ENCODE measurements at regions not wholly inside any gene's neighbourhood (a gene's known extent, or its start where the extent isn't known, plus 50 kb on each side); places are given as distances from the start of the nearest gene placed in this dataset.

GRCh38 chr3:157819270-157820156, 286.7 kb downstream of the SHOX2 start:
- H3K4me3 ChIP-seq (ENCODE audit: low read length), result no peak overlapping the region
- no peaks in the 10 kb centered on the region for H3F3A ChIP-seq (ENCODE audit: control insufficient read depth, insufficient read depth)
- no peak overlapping the region for H3K27ac ChIP-seq (ENCODE audit: low read depth, low read length)
- no peaks in the 10 kb centered on the region for H4K20me1 ChIP-seq (ENCODE audit: control insufficient read depth, insufficient read depth, low read depth, low read length)
- no peaks in the 10 kb centered on the region for H3K79me2 ChIP-seq (ENCODE audit: control insufficient read depth, low read length)
- TF ChIP-seq EZH2phosphoT487 (IDR thresholded peaks at IDR 0.05; ENCODE audit: borderline replicate concordance, low read length) (no peak), CTCF (IDR thresholded peaks at IDR 0.05; ENCODE audit: low read depth, low read length, poor library complexity, severe bottlenecking) (no peak)
- H3K27me3 ChIP-seq (ENCODE audit: control insufficient read depth, low read length), result no peaks in the 10 kb centered on the region
- no peaks in the 10 kb centered on the region for H3K36me3 ChIP-seq (ENCODE audit: control insufficient read depth, low read length)
- no peaks in the 10 kb centered on the region for H3K4me1 ChIP-seq (ENCODE audit: control insufficient read depth, low read length)
- no peak overlapping the region for H3K4me2 ChIP-seq (ENCODE audit: low read length)
- no peaks in the 10 kb centered on the region for H3K9me2 ChIP-seq (replicated peaks; ENCODE audit: control insufficient read depth, low read length)
- no peaks in the 10 kb centered on the region for H3K9me3 ChIP-seq (ENCODE audit: control insufficient read depth, insufficient read depth, low read length)

- Histone ChIP-seq H3K36me3 (ENCODE audit: control insufficient read depth, low read length) (no peaks in the 10 kb centered on the region), H3K4me2 (ENCODE audit: low read length) (no peak overlapping the region), H3K9me3 (ENCODE audit: control insufficient read depth, insufficient read depth, low read length) (no peaks in the 10 kb centered on the region), H4K20me1 (ENCODE audit: control insufficient read depth, insufficient read depth, low read depth, low read length) (no peaks in the 10 kb centered on the region), H3K9me2 (replicated peaks; ENCODE audit: control insufficient read depth, low read length) (no peaks in the 10 kb centered on the region), H3K4me3 (ENCODE audit: low read length) (no peak overlapping the region), H3K27me3 (ENCODE audit: control insufficient read depth, low read length) (no peaks in the 10 kb centered on the region), H3K79me2 (ENCODE audit: control insufficient read depth, low read length) (no peaks in the 10 kb centered on the region), H3K27ac (ENCODE audit: low read depth, low read length) (no peak overlapping the region), H3F3A (ENCODE audit: control insufficient read depth, insufficient read depth) (no peaks in the 10 kb centered on the region), H3K4me1 (ENCODE audit: control insufficient read depth, low read length) (no peaks in the 10 kb centered on the region)
- TF ChIP-seq EZH2phosphoT487 (IDR thresholded peaks at IDR 0.05; ENCODE audit: borderline replicate concordance, low read length) (no peak), CTCF (IDR thresholded peaks at IDR 0.05; ENCODE audit: low read depth, low read length, poor library complexity, severe bottlenecking) (no peak)
Measured at GRCh38 chr3:157816896-157817295, 289.3 kb downstream of the SHOX2 start.

GRCh38 chr3:157816296-157816695, 289.9 kb downstream of the SHOX2 start:
- no peaks in the 10 kb centered on the region for H3K4me1 ChIP-seq (ENCODE audit: control insufficient read depth, low read length)
- H4K20me1 ChIP-seq (ENCODE audit: control insufficient read depth, insufficient read depth, low read depth, low read length), result no peaks in the 10 kb centered on the region
- no peaks in the 10 kb centered on the region for H3K79me2 ChIP-seq (ENCODE audit: control insufficient read depth, low read length)
- H3K9me2 ChIP-seq (replicated peaks; ENCODE audit: control insufficient read depth, low read length), result no peaks in the 10 kb centered on the region
- no peak overlapping the region for H3K4me3 ChIP-seq (ENCODE audit: low read length)
- no peaks in the 10 kb centered on the region for H3F3A ChIP-seq (ENCODE audit: control insufficient read depth, insufficient read depth)
- H3K27ac ChIP-seq (ENCODE audit: low read depth, low read length), result no peak overlapping the region
- TF ChIP-seq CTCF (IDR thresholded peaks at IDR 0.05; ENCODE audit: low read depth, low read length, poor library complexity, severe bottlenecking), result no peak
- no peak for TF ChIP-seq EZH2phosphoT487 (IDR thresholded peaks at IDR 0.05; ENCODE audit: borderline replicate concordance, low read length)
- H3K27me3 ChIP-seq (ENCODE audit: control insufficient read depth, low read length), result no peaks in the 10 kb centered on the region
- no peaks in the 10 kb centered on the region for H3K36me3 ChIP-seq (ENCODE audit: control insufficient read depth, low read length)
- H3K9me3 ChIP-seq (ENCODE audit: control insufficient read depth, insufficient read depth, low read length), result no peaks in the 10 kb centered on the region
- no peak overlapping the region for H3K4me2 ChIP-seq (ENCODE audit: low read length)
